ENCODE measurements at regions not wholly inside any gene's neighbourhood (a gene's known extent, or its start where the extent isn't known, plus 50 kb on each side); places are given as distances from the start of the nearest gene placed in this dataset.

GRCh38 chr11:36751335-36751781 lies 153.3 kb upstream of the RAG2 start:
- WGBS, 2 experiments (ENCODE audit: low coverage in 1 of 2, low lambda C conversion rate in 2 of 2, missing lambda C conversion rate in 2 of 2), result 16 to 25% methylated on average over 4 of the region's 4 CpGs
- no peaks in the 10 kb centered on the region for H3K9me3 ChIP-seq (ENCODE audit: low read depth)
- DNase-seq, result no peak
- H3K27me3 ChIP-seq (replicated peaks; ENCODE audit: insufficient read depth), result peaks cover 3% of the 10 kb centered on the region; the same call in 1 of the 2 replicates
- in situ Hi-C loops (cut with MboI), result no loop called here
- no peak overlapping the region for H2AFZ ChIP-seq
- H4K20me1 ChIP-seq (ENCODE audit: insufficient read depth), result no peaks in the 10 kb centered on the region
- H3K36me3 ChIP-seq (ENCODE audit: low read depth), result no peaks in the 10 kb centered on the region
- H3K9ac ChIP-seq, result no peak overlapping the region
- TF ChIP-seq EZH2 (IDR thresholded peaks at IDR 0.05; ENCODE audit: insufficient read depth, poor library complexity, severe bottlenecking) (no peak), EZH2phosphoT487 (IDR thresholded peaks at IDR 0.05; ENCODE audit: insufficient read depth, low read depth) (no peak)
- H3K27ac ChIP-seq, result no peak overlapping the region
- no peak overlapping the region for H3K4me2 ChIP-seq (ENCODE audit: unreplicated experiment)
- H3K4me3 ChIP-seq, result no peak overlapping the region
- no peaks in the 10 kb centered on the region for H3K79me2 ChIP-seq (ENCODE audit: insufficient read depth)
- H3K9me2 ChIP-seq (ENCODE audit: insufficient read depth), result no peaks in the 10 kb centered on the region
- no peaks in the 10 kb centered on the region; the same call in 1 of the 2 replicates for H3K4me1 ChIP-seq (ENCODE audit: insufficient read depth)
- no peaks in the 10 kb centered on the region for H3F3A ChIP-seq (ENCODE audit: insufficient read depth)

- Histone ChIP-seq H3K79me2 (ENCODE audit: insufficient read depth) (no peaks in the 10 kb centered on the region), H3K4me2 (ENCODE audit: unreplicated experiment) (no peak overlapping the region), H3K4me1 (ENCODE audit: insufficient read depth) (no peaks in the 10 kb centered on the region; the same call in 1 of the 2 replicates), H3K9me3 (ENCODE audit: low read depth) (no peaks in the 10 kb centered on the region), H3K36me3 (ENCODE audit: low read depth) (no peaks in the 10 kb centered on the region), H2AFZ (no peak overlapping the region), H4K20me1 (ENCODE audit: insufficient read depth) (no peaks in the 10 kb centered on the region), H3K27me3 (replicated peaks; ENCODE audit: insufficient read depth) (peaks cover 3% of the 10 kb centered on the region), H3K9ac (no peak overlapping the region), H3K27ac (no peak overlapping the region), H3K9me2 (ENCODE audit: insufficient read depth) (no peaks in the 10 kb centered on the region), H3F3A (ENCODE audit: insufficient read depth) (no peaks in the 10 kb centered on the region), H3K4me3 (no peak overlapping the region)
- WGBS, 2 experiments (ENCODE audit: low coverage in 1 of 2, low lambda C conversion rate in 2 of 2, missing lambda C conversion rate in 2 of 2), result 6 to 25% methylated on average over 1 of the region's 1 CpG
- in situ Hi-C loops (cut with MboI), result no loop called here
- no peak for TF ChIP-seq EZH2phosphoT487 (IDR thresholded peaks at IDR 0.05; ENCODE audit: insufficient read depth, low read depth)
- peak; percentile 9 for DNase-seq
Measured at GRCh38 chr11:36750349-36750748, 152.3 kb upstream of the RAG2 start.

GRCh38 chr11:36748836-36749235 lies 150.8 kb upstream of the RAG2 start:
- Histone ChIP-seq H3F3A (ENCODE audit: insufficient read depth) (no peaks in the 10 kb centered on the region), H3K36me3 (ENCODE audit: low read depth) (no peaks in the 10 kb centered on the region), H3K4me3 (no peak overlapping the region), H4K20me1 (ENCODE audit: insufficient read depth) (no peaks in the 10 kb centered on the region), H3K9ac (no peak overlapping the region), H3K9me2 (ENCODE audit: insufficient read depth) (no peaks in the 10 kb centered on the region), H3K27ac (no peak overlapping the region), H3K9me3 (ENCODE audit: low read depth) (no peaks in the 10 kb centered on the region), H3K4me2 (ENCODE audit: unreplicated experiment) (no peak overlapping the region), H3K79me2 (ENCODE audit: insufficient read depth) (no peaks in the 10 kb centered on the region), H3K4me1 (ENCODE audit: insufficient read depth) (no peaks in the 10 kb centered on the region; the same call in 1 of the 2 replicates), H3K27me3 (replicated peaks; ENCODE audit: insufficient read depth) (peaks cover 3% of the 10 kb centered on the region), H2AFZ (no peak overlapping the region)
- 26 to 38% methylated on average over 2 of the region's 2 CpGs for WGBS, 2 experiments (ENCODE audit: low coverage in 1 of 2, low lambda C conversion rate in 2 of 2, missing lambda C conversion rate in 2 of 2)
- DNase-seq, result peak; percentile 32
- in situ Hi-C loops (cut with MboI), result loop anchor here (5.0 kb wide), 1 partner anchor 187 kb away; no protein-coding TSS in a partner anchor
- TF ChIP-seq EZH2phosphoT487 (IDR thresholded peaks at IDR 0.05; ENCODE audit: insufficient read depth, low read depth) (no peak), EZH2 (IDR thresholded peaks at IDR 0.05; ENCODE audit: insufficient read depth, poor library complexity, severe bottlenecking) (no peak)

- H3K9ac ChIP-seq, result no peak overlapping the region
- no peaks in the 10 kb centered on the region for H3K36me3 ChIP-seq (ENCODE audit: low read depth)
- WGBS, 2 experiments (ENCODE audit: low coverage in 1 of 2, low lambda C conversion rate in 2 of 2, missing lambda C conversion rate in 2 of 2), result 25 to 28% methylated on average over 7 of the region's 7 CpGs
- no peaks in the 10 kb centered on the region for H3F3A ChIP-seq (ENCODE audit: insufficient read depth)
- no peak overlapping the region for H3K4me2 ChIP-seq (ENCODE audit: unreplicated experiment)
- no peaks in the 10 kb centered on the region for H3K79me2 ChIP-seq (ENCODE audit: insufficient read depth)
- DNase-seq, result peak; percentile 90
- H3K27me3 ChIP-seq (replicated peaks; ENCODE audit: insufficient read depth), result peaks cover 8% of the 10 kb centered on the region; the same call in 1 of the 2 replicates
- no peaks in the 10 kb centered on the region for H3K9me3 ChIP-seq (ENCODE audit: low read depth)
- no peak overlapping the region for H3K27ac ChIP-seq
- no peaks in the 10 kb centered on the region for H4K20me1 ChIP-seq (ENCODE audit: insufficient read depth)
- no peak for TF ChIP-seq EZH2phosphoT487 (IDR thresholded peaks at IDR 0.05; ENCODE audit: insufficient read depth, low read depth)
- no peak for TF ChIP-seq EZH2 (IDR thresholded peaks at IDR 0.05; ENCODE audit: insufficient read depth, poor library complexity, severe bottlenecking)
- H2AFZ ChIP-seq, result no peak overlapping the region
- H3K4me1 ChIP-seq (ENCODE audit: insufficient read depth), result no peaks in the 10 kb centered on the region; the same call in 1 of the 2 replicates
- H3K9me2 ChIP-seq (ENCODE audit: insufficient read depth), result no peaks in the 10 kb centered on the region
- H3K4me3 ChIP-seq, result no peak overlapping the region
- in situ Hi-C loops (cut with MboI), result loop anchor here (5.0 kb wide), 1 partner anchor 185 kb away; no protein-coding TSS in a partner anchor
Measured at GRCh38 chr11:36746886-36747710, 149.1 kb upstream of the RAG2 start.

All from GM23248 (cell line).